Lower leg skin (tissue), 3 donors: ENCODE measurements at regions not wholly inside any gene's neighbourhood (a gene's known extent, or its start where the extent isn't known, plus 50 kb on each side); places are given as distances from the start of the nearest gene placed in this dataset.

Experiments
- POLR2A ChIP-seq, 2 donors: fragments of 450-650 bp; IDR thresholded peaks; one replicate each; pipeline ENCODE4 v1.6.1; 2016 to 2017; ENCODE audit warnings: antibody characterized with exemption in 2 of 2, mild to moderate bottlenecking in 1 of 2, moderate library complexity in 1 of 2
- TF ChIP-seq, protein P1 (sequence below), 3 donors: fragments of 450-650 bp; IDR thresholded peaks; one replicate each; pipeline ENCODE4 v1.5.1; 2016; ENCODE audit warnings: antibody characterized with exemption in 3 of 3, mild to moderate bottlenecking in 3 of 3, moderate library complexity in 2 of 3

GRCh38 chr3:164004205-164004604 lies 1074.1 kb downstream of the SI start:
- TF ChIP-seq, protein P1, sequence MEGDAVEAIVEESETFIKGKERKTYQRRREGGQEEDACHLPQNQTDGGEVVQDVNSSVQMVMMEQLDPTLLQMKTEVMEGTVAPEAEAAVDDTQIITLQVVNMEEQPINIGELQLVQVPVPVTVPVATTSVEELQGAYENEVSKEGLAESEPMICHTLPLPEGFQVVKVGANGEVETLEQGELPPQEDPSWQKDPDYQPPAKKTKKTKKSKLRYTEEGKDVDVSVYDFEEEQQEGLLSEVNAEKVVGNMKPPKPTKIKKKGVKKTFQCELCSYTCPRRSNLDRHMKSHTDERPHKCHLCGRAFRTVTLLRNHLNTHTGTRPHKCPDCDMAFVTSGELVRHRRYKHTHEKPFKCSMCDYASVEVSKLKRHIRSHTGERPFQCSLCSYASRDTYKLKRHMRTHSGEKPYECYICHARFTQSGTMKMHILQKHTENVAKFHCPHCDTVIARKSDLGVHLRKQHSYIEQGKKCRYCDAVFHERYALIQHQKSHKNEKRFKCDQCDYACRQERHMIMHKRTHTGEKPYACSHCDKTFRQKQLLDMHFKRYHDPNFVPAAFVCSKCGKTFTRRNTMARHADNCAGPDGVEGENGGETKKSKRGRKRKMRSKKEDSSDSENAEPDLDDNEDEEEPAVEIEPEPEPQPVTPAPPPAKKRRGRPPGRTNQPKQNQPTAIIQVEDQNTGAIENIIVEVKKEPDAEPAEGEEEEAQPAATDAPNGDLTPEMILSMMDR (IDR thresholded peaks at IDR 0.05): no peak
- TF ChIP-seq POLR2A (IDR thresholded peaks at IDR 0.05): no peak
